ENCODE measurements at regions not wholly inside any gene's neighbourhood (a gene's known extent, or its start where the extent isn't known, plus 50 kb on each side); places are given as distances from the start of the nearest gene placed in this dataset.

DNA sequence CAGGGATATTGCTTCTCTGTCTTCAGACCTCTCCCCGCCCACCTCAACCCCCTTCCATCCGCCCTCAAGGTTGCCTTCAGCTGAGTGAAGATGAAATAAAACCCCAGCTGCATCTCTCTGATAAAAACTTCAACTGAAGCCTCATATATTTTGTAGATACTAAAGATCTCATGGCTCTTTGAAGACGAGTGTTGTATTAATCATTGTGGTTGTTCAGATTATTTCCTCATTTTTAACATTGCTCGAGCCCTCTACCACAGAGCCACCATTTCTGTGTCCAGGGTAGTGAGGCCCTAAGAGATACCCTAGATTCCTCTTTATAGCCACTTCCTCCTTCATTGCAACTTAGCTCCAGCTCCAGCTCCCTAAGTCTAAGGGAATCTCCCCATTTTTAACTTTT, 312.8 kb upstream of the ZNF507 start:
- Histone ChIP-seq H3K27ac (ENCODE audit: low read depth in 1 of 2, low read length in 1 of 2) (no peak overlapping the region), H3K9ac (ENCODE audit: insufficient read depth in 1 of 2, low read length in 2 of 2) (no peak overlapping the region), H3K27me3 (ENCODE audit: control insufficient read depth in 3 of 3, insufficient read depth in 3 of 3, low read length in 2 of 3) (no peaks in the 10 kb centered on the region), H3K36me3 (ENCODE audit: control insufficient read depth in 4 of 4, insufficient read depth in 4 of 4, low read length in 4 of 4) (no peaks in the 10 kb centered on the region), H3K9me3 (ENCODE audit: control insufficient read depth in 4 of 4, insufficient read depth in 3 of 4, low read length in 3 of 4) (peaks cover 0 to 2% (median 0%) of the 10 kb centered on the region in 4 donors), H3K4me1 (ENCODE audit: control insufficient read depth in 5 of 5, insufficient read depth in 5 of 5, low read length in 5 of 5) (peaks cover 0 to 33% (median 0%) of the 10 kb centered on the region in 5 donors), H3K4me3 (no peak overlapping the region)
- TF ChIP-seq, protein P1, sequence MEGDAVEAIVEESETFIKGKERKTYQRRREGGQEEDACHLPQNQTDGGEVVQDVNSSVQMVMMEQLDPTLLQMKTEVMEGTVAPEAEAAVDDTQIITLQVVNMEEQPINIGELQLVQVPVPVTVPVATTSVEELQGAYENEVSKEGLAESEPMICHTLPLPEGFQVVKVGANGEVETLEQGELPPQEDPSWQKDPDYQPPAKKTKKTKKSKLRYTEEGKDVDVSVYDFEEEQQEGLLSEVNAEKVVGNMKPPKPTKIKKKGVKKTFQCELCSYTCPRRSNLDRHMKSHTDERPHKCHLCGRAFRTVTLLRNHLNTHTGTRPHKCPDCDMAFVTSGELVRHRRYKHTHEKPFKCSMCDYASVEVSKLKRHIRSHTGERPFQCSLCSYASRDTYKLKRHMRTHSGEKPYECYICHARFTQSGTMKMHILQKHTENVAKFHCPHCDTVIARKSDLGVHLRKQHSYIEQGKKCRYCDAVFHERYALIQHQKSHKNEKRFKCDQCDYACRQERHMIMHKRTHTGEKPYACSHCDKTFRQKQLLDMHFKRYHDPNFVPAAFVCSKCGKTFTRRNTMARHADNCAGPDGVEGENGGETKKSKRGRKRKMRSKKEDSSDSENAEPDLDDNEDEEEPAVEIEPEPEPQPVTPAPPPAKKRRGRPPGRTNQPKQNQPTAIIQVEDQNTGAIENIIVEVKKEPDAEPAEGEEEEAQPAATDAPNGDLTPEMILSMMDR (IDR thresholded peaks at IDR 0.05; ENCODE audit: control extremely low read depth, extremely low read depth): no peak
- 51 to 72% methylated on average over 4 of the region's 4 CpGs for WGBS, 2 donors
- ATAC-seq (ENCODE audit: insufficient read depth, low FRiP score) (no peak), DNase-seq (no peak)

DNA sequence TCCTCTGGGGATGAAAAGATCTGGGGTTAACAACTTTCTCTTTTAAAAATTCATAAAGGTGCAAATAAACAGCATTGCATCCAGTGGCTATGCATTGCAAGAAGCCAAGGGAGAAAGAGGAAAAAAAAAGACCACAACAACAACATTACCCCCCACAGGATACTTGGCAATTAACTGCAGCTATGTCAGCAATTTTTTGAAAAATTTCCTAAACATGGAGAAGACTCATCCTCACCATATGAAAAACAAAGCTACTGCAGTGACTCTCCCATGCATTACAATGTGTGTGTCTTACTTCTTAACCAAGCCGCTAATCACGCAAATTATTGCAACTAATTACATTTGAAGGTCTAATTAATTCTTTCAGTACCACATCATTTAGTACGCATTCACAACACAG, 309.8 kb upstream of the ZNF507 start:
- ATAC-seq (ENCODE audit: insufficient read depth, low FRiP score) (no peak), DNase-seq (peak in 2 of 3 donors; percentile 69 to 78)
- H3K9me3 ChIP-seq (ENCODE audit: control insufficient read depth in 4 of 4, insufficient read depth in 3 of 4, low read length in 3 of 4): no peaks in the 10 kb centered on the region
- WGBS, 2 donors: 95 to 97% methylated on average over 3 of the region's 3 CpGs
- no peak overlapping the region for H3K4me3 ChIP-seq
- no peaks in the 10 kb centered on the region for H3K36me3 ChIP-seq (ENCODE audit: control insufficient read depth in 4 of 4, insufficient read depth in 4 of 4, low read length in 4 of 4)
- H3K4me1 ChIP-seq (ENCODE audit: control insufficient read depth in 5 of 5, insufficient read depth in 5 of 5, low read length in 5 of 5): peaks cover 0 to 62% (median 11%) of the 10 kb centered on the region in 5 donors
- H3K27ac ChIP-seq (ENCODE audit: low read depth in 1 of 2, low read length in 1 of 2): no peak overlapping the region
- no peak overlapping the region for H3K9ac ChIP-seq (ENCODE audit: insufficient read depth in 1 of 2, low read length in 2 of 2)
- TF ChIP-seq, protein P1 (IDR thresholded peaks at IDR 0.05; ENCODE audit: control extremely low read depth, extremely low read depth): no peak
- peaks cover 0 to 2% (median 0%) of the 10 kb centered on the region in 3 donors for H3K27me3 ChIP-seq (ENCODE audit: control insufficient read depth in 3 of 3, insufficient read depth in 3 of 3, low read length in 2 of 3)

DNA sequence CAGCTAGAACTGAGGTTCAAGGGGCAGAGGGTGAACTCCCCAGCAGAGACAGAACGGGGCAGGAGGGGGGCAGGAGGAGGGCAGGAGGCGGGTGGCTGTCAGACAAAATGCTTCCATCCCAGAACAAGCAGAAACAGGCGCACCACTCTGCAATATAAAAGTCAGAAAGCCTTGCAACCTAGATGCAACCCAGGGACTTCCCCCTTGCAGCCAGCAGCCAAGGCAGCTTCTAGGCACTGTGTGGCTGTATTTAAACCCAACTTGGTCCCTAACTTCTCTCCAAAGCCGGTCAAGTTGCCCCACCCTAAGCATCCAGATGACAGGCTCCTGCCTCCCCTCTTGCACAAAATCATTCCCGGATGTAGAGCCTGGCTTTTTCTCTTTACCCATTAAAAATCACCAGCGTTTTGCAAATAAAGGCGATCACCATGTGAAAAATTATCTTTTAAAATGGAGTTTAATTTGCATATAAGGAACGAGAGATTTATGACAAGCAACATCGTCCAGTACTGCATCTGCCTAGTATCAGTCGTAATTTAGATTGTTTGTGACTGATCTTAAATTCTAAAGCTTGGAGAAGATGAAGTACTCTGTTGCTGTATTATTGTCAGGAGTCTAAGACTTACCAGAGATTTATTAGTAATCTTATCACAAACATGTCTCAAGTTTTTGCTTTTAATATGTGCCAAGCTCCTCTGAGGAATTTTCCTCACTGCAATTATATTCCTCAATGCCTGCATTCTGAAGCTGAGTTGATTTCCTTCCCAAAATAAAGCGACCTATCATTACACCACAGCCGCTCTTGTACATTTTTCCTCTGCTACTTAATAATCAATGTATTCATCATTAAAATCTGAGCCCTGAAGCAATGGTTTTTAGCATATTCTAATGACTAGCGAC, 307.1 kb upstream of the ZNF507 start:
- H3K4me3 ChIP-seq: no peak overlapping the region
- H3K9me3 ChIP-seq (ENCODE audit: control insufficient read depth in 4 of 4, insufficient read depth in 3 of 4, low read length in 3 of 4): no peaks in the 10 kb centered on the region
- WGBS, 2 donors: 69 to 82% methylated on average over 13 of the region's 13 CpGs
- no peak overlapping the region for H3K27ac ChIP-seq (ENCODE audit: low read depth in 1 of 2, low read length in 1 of 2)
- peaks cover 0 to 72% (median 11%) of the 10 kb centered on the region in 5 donors for H3K4me1 ChIP-seq (ENCODE audit: control insufficient read depth in 5 of 5, insufficient read depth in 5 of 5, low read length in 5 of 5)
- ATAC-seq (ENCODE audit: insufficient read depth, low FRiP score) (no peak), DNase-seq (peak; percentile 47 to 89 (median 88))
- peaks cover 0 to 2% (median 0%) of the 10 kb centered on the region in 3 donors for H3K27me3 ChIP-seq (ENCODE audit: control insufficient read depth in 3 of 3, insufficient read depth in 3 of 3, low read length in 2 of 3)
- TF ChIP-seq, protein P1 (IDR thresholded peaks at IDR 0.05; ENCODE audit: control extremely low read depth, extremely low read depth): no peak
- no peaks in the 10 kb centered on the region for H3K36me3 ChIP-seq (ENCODE audit: control insufficient read depth in 4 of 4, insufficient read depth in 4 of 4, low read length in 4 of 4)
- no peak overlapping the region for H3K9ac ChIP-seq (ENCODE audit: insufficient read depth in 1 of 2, low read length in 2 of 2)

Measured in lung (tissue), 11 donors.